ENCODE measurements at regions not wholly inside any gene's neighbourhood (a gene's known extent, or its start where the extent isn't known, plus 50 kb on each side); places are given as distances from the start of the nearest gene placed in this dataset.
A peak's percentile ranks its signal among the peaks of the same experiment; 100 is the strongest.

DNA sequence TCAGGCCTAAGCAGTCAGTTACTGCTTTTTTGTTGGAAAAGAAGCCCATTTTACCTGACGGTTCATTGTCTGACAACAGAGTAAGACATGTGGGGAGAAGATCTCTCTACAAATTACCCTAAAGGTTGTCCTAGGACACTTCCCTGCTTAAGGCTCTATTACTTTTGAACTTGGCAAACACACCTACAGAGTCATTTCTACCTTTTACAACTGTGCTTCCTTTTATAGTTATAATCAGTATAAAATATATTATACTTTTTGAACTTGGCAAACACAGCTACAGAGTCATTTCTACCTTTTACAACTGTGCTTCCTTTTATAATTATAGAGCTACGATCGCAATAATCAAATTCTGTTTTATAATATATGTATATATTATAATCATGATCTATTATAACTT, 215.0 kb downstream of the TPRG1 start (continued):
- TF ChIP-seq, protein P1, sequence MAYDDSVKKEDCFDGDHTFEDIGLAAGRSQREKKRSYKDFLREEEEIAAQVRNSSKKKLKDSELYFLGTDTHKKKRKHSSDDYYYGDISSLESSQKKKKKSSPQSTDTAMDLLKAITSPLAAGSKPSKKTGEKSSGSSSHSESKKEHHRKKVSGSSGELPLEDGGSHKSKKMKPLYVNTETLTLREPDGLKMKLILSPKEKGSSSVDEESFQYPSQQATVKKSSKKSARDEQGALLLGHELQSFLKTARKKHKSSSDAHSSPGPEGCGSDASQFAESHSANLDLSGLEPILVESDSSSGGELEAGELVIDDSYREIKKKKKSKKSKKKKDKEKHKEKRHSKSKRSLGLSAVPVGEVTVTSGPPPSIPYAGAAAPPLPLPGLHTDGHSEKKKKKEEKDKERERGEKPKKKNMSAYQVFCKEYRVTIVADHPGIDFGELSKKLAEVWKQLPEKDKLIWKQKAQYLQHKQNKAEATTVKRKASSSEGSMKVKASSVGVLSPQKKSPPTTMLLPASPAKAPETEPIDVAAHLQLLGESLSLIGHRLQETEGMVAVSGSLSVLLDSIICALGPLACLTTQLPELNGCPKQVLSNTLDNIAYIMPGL (CRISPR knock-in tag; IDR thresholded peaks at IDR 0.05; ENCODE audit: borderline replicate concordance), result no peak
- no peak for TF ChIP-seq JUN (IDR thresholded peaks at IDR 0.05)
- TF ChIP-seq, protein P2, sequence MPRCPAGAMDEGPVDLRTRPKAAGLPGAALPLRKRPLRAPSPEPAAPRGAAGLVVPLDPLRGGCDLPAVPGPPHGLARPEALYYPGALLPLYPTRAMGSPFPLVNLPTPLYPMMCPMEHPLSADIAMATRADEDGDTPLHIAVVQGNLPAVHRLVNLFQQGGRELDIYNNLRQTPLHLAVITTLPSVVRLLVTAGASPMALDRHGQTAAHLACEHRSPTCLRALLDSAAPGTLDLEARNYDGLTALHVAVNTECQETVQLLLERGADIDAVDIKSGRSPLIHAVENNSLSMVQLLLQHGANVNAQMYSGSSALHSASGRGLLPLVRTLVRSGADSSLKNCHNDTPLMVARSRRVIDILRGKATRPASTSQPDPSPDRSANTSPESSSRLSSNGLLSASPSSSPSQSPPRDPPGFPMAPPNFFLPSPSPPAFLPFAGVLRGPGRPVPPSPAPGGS (IDR thresholded peaks at IDR 0.05), result no peak
- no peak for TF ChIP-seq CEBPB (IDR thresholded peaks at IDR 0.05)
- no peak for TF ChIP-seq CHD2 (IDR thresholded peaks at IDR 0.05; ENCODE audit: low read length, partially characterized antibody)
- no peak for TF ChIP-seq TP53 (CRISPR knock-in tag; IDR thresholded peaks at IDR 0.05)
- TF ChIP-seq GATA3 (IDR thresholded peaks at IDR 0.05; ENCODE audit: borderline replicate concordance), result no peak

DNA sequence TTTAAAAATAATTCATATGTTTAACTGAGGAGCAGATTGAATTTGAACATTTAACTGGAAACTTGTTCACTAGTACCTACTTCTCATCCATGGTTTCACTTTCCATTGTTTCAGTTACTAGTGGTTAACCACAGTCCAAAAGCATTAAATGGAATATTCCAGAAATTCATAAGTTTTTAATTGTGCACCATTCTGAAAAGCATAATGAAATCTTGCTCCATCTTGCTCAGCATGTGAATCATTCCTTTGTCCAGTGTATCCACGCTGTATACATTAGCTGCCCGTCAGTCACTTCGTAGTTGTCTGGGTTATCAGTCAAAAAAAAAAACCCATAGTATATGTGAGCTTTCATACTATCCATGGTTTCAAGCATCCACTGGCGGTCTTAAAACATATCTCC, 217.6 kb downstream of the TPRG1 start:
- ChIA-PET POLR2A (no interaction called here), CTCF (no interaction called here)
- TF ChIP-seq HOXB13 (CRISPR knock-in tag; IDR thresholded peaks at IDR 0.05; ENCODE audit: low read depth) (no peak), JUNB (IDR thresholded peaks at IDR 0.05) (no peak), FOXS1 (CRISPR knock-in tag; IDR thresholded peaks at IDR 0.05) (no peak), HOXB5 (CRISPR knock-in tag; IDR thresholded peaks at IDR 0.05) (no peak), PHF8 (IDR thresholded peaks at IDR 0.05; ENCODE audit: borderline replicate concordance, low read depth) (no peak), CHD4 (IDR thresholded peaks at IDR 0.05; ENCODE audit: borderline replicate concordance) (no peak), HDAC2 (IDR thresholded peaks at IDR 0.05) (no peak), RNF2 (IDR thresholded peaks at IDR 0.05; ENCODE audit: borderline replicate concordance, low read depth) (no peak), CEBPB (IDR thresholded peaks at IDR 0.05) (no peak), RCOR1 (IDR thresholded peaks at IDR 0.05; ENCODE audit: low read depth, low read length) (no peak), EP300 (IDR thresholded peaks at IDR 0.05) (no peak), CHD2 (IDR thresholded peaks at IDR 0.05; ENCODE audit: low read length, partially characterized antibody) (no peak), JUN (IDR thresholded peaks at IDR 0.05) (no peak), TFCP2L1 (CRISPR knock-in tag; IDR thresholded peaks at IDR 0.05) (no peak)
- TF ChIP-seq, protein P3, sequence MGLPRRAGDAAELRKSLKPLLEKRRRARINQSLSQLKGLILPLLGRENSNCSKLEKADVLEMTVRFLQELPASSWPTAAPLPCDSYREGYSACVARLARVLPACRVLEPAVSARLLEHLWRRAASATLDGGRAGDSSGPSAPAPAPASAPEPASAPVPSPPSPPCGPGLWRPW (IDR thresholded peaks at IDR 0.05), result no peak
- TF ChIP-seq, protein P4, sequence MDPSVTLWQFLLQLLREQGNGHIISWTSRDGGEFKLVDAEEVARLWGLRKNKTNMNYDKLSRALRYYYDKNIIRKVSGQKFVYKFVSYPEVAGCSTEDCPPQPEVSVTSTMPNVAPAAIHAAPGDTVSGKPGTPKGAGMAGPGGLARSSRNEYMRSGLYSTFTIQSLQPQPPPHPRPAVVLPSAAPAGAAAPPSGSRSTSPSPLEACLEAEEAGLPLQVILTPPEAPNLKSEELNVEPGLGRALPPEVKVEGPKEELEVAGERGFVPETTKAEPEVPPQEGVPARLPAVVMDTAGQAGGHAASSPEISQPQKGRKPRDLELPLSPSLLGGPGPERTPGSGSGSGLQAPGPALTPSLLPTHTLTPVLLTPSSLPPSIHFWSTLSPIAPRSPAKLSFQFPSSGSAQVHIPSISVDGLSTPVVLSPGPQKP (IDR thresholded peaks at IDR 0.05; ENCODE audit: low read depth, low read length), result no peak
- TF ChIP-seq, protein P5, sequence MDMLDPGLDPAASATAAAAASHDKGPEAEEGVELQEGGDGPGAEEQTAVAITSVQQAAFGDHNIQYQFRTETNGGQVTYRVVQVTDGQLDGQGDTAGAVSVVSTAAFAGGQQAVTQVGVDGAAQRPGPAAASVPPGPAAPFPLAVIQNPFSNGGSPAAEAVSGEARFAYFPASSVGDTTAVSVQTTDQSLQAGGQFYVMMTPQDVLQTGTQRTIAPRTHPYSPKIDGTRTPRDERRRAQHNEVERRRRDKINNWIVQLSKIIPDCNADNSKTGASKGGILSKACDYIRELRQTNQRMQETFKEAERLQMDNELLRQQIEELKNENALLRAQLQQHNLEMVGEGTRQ (IDR thresholded peaks at IDR 0.05), result no peak
- TF ChIP-seq, protein P6, sequence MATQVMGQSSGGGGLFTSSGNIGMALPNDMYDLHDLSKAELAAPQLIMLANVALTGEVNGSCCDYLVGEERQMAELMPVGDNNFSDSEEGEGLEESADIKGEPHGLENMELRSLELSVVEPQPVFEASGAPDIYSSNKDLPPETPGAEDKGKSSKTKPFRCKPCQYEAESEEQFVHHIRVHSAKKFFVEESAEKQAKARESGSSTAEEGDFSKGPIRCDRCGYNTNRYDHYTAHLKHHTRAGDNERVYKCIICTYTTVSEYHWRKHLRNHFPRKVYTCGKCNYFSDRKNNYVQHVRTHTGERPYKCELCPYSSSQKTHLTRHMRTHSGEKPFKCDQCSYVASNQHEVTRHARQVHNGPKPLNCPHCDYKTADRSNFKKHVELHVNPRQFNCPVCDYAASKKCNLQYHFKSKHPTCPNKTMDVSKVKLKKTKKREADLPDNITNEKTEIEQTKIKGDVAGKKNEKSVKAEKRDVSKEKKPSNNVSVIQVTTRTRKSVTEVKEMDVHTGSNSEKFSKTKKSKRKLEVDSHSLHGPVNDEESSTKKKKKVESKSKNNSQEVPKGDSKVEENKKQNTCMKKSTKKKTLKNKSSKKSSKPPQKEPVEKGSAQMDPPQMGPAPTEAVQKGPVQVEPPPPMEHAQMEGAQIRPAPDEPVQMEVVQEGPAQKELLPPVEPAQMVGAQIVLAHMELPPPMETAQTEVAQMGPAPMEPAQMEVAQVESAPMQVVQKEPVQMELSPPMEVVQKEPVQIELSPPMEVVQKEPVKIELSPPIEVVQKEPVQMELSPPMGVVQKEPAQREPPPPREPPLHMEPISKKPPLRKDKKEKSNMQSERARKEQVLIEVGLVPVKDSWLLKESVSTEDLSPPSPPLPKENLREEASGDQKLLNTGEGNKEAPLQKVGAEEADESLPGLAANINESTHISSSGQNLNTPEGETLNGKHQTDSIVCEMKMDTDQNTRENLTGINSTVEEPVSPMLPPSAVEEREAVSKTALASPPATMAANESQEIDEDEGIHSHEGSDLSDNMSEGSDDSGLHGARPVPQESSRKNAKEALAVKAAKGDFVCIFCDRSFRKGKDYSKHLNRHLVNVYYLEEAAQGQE (IDR thresholded peaks at IDR 0.05), result no peak
- FAIRE-seq, result no peak
- Histone ChIP-seq H3K27ac (peak overlapping the region in 1 of 2 experiments; percentile 48; a peak in 1 of 6 replicates), H3K9me3 (0 out of 3 replicates have a peak, but pooled peaks cover 4% of the 10 kb centered on the region), H3K4me1 (peaks cover 24% of the 10 kb centered on the region), H3K4me3 (no peak overlapping the region), H3K4me2 (no peak overlapping the region)
- 91% methylated on average over 4 of the region's 4 CpGs for WGBS (ENCODE audit: missing lambda C conversion rate)
- no peak for DNase-seq (ENCODE audit: low read depth in 1 of 2, low spot score in 1 of 2)
- ATAC-seq, result no peak

Measured in A549 (cell line).